ENCODE measurements at regions not wholly inside any gene's neighbourhood (a gene's known extent, or its start where the extent isn't known, plus 50 kb on each side); places are given as distances from the start of the nearest gene placed in this dataset.

GRCh38 chr20:24194143-24194542 is 205.6 kb upstream of the GGTLC1 start:
- TF ChIP-seq CTCF (IDR thresholded peaks at IDR 0.05) = no peak
- TF ChIP-seq EP300 (IDR thresholded peaks at IDR 0.05) = no peak
- no peak for TF ChIP-seq POLR2A (IDR thresholded peaks at IDR 0.05)
- Histone ChIP-seq H3K9me3 (peaks cover 0 to 21% (median 3%) of the 10 kb centered on the region in 4 donors), H3K27me3 (no peaks in the 10 kb centered on the region), H3K27ac (no peak overlapping the region), H3K4me1 (no peaks in the 10 kb centered on the region), H3K36me3 (no peaks in the 10 kb centered on the region), H3K4me3 (no peak overlapping the region)
- no peak for DNase-seq (ENCODE audit: low spot score in 2 of 2)
- 44 to 50% methylated on average over 3 of the region's 3 CpGs for WGBS, 2 donors

- H3K27me3 ChIP-seq = no peaks in the 10 kb centered on the region
- no peak overlapping the region for H3K4me3 ChIP-seq
- H3K36me3 ChIP-seq = no peaks in the 10 kb centered on the region
- no peak overlapping the region for H3K27ac ChIP-seq
- no peak for TF ChIP-seq EP300 (IDR thresholded peaks at IDR 0.05)
- no peak for TF ChIP-seq POLR2A (IDR thresholded peaks at IDR 0.05)
- no peak for TF ChIP-seq CTCF (IDR thresholded peaks at IDR 0.05)
- WGBS, 2 donors = 90 to 98% methylated on average over 1 of the region's 1 CpG
- H3K9me3 ChIP-seq = peaks cover 0 to 21% (median 3%) of the 10 kb centered on the region in 4 donors
- DNase-seq (ENCODE audit: low spot score in 2 of 2) = no peak
- H3K4me1 ChIP-seq = no peaks in the 10 kb centered on the region
These were observed 202.3 kb upstream of the GGTLC1 start for GRCh38 chr20:24190905-24191304.

- H3K4me3 ChIP-seq = no peak overlapping the region
- no peaks in the 10 kb centered on the region for H3K27me3 ChIP-seq
- H3K4me1 ChIP-seq = no peaks in the 10 kb centered on the region
- H3K36me3 ChIP-seq = no peaks in the 10 kb centered on the region
- no peak for TF ChIP-seq POLR2A (IDR thresholded peaks at IDR 0.05)
- TF ChIP-seq CTCF (IDR thresholded peaks at IDR 0.05) = no peak
- no peak for TF ChIP-seq EP300 (IDR thresholded peaks at IDR 0.05)
- H3K27ac ChIP-seq = no peak overlapping the region
- DNase-seq (ENCODE audit: low spot score in 2 of 2) = no peak
- H3K9me3 ChIP-seq = peaks cover 0 to 14% (median 0%) of the 10 kb centered on the region in 4 donors
These were observed 197.2 kb upstream of the GGTLC1 start for GRCh38 chr20:24185791-24186190.

GRCh38 chr20:24181151-24181550 is 192.6 kb upstream of the GGTLC1 start:
- Histone ChIP-seq H3K9me3 (no peaks in the 10 kb centered on the region), H3K27ac (no peak overlapping the region), H3K4me1 (no peaks in the 10 kb centered on the region), H3K36me3 (no peaks in the 10 kb centered on the region), H3K4me3 (no peak overlapping the region), H3K27me3 (no peaks in the 10 kb centered on the region)
- no peak for DNase-seq (ENCODE audit: low spot score in 2 of 2)
- TF ChIP-seq EP300 (IDR thresholded peaks at IDR 0.05) (no peak), CTCF (IDR thresholded peaks at IDR 0.05) (no peak), POLR2A (IDR thresholded peaks at IDR 0.05) (no peak)

- Histone ChIP-seq H3K4me1 (no peaks in the 10 kb centered on the region), H3K9me3 (peaks cover 0 to 26% (median 3%) of the 10 kb centered on the region in 4 donors), H3K27me3 (no peaks in the 10 kb centered on the region), H3K36me3 (no peaks in the 10 kb centered on the region), H3K4me3 (no peak overlapping the region), H3K27ac (no peak overlapping the region)
- 89 to 100% methylated on average over 1 of the region's 1 CpG for WGBS, 2 donors
- DNase-seq (ENCODE audit: low spot score in 2 of 2) = no peak
- TF ChIP-seq CTCF (IDR thresholded peaks at IDR 0.05) = no peak
- no peak for TF ChIP-seq EP300 (IDR thresholded peaks at IDR 0.05)
- no peak for TF ChIP-seq POLR2A (IDR thresholded peaks at IDR 0.05)
These were observed 180.7 kb upstream of the GGTLC1 start for GRCh38 chr20:24169256-24169655.

Measured in tibial nerve (tissue), 4 donors.